OCI-LY7 (cell line): ENCODE measurements at regions not wholly inside any gene's neighbourhood (a gene's known extent, or its start where the extent isn't known, plus 50 kb on each side); places are given as distances from the start of the nearest gene placed in this dataset.

Experiments
- BruUV-seq: library from RNA; stranded (reverse); fragments of 400-500 nt; replicated peaks from 2 replicates; lab custom pipeline; 2021; lab: Mats Ljungman, UMichigan
- CTCF ChIA-PET: fragments of 300-600 bp; sonication (Branson Sonifier 250); formaldehyde crosslinking; loops from one replicate; lab custom pipeline; 2022; ENCODE audit warnings: antibody characterized with exemption; ENCODE audit not compliant: unreplicated experiment; lab: Charles Lee
- POLR2A ChIA-PET: fragments of 300-600 bp; sonication (Branson Sonifier 250); formaldehyde crosslinking; loops from one replicate; lab custom pipeline; 2022; ENCODE audit warnings: antibody characterized with exemption; lab: Charles Lee
- DNase-seq: peaks from one replicate; pipeline ENCODE4 v3.0.0-alpha.2; 2015; ENCODE audit warnings: low spot score
- H2AFZ ChIP-seq: fragments of 200-600 bp; sonication (generic), shearing (Covaris generic); 2 replicates; pipeline ENCODE4 v1.6.1; 2014; ENCODE audit warnings: mild to moderate bottlenecking, antibody characterized with exemption, low read length, moderate library complexity
- H3K27ac ChIP-seq: fragments of 200-600 bp; sonication (generic); 2 replicates; pipeline ENCODE4 v1.5.1; 2014; ENCODE audit warnings: mixed run types, low read depth, mild to moderate bottlenecking, moderate library complexity, low read length, inconsistent platforms; ENCODE audit not compliant: poor library complexity, severe bottlenecking
- H3K36me3 ChIP-seq: fragments of 200-600 bp; sonication (generic); 2 replicates; pipeline ENCODE4 v1.6.1; 2014; ENCODE audit warnings: mild to moderate bottlenecking, antibody characterized with exemption, low read length, moderate library complexity, mixed read lengths; ENCODE audit not compliant: insufficient read depth
- H3K4me1 ChIP-seq: fragments of 200-600 bp; sonication (generic); 2 replicates; pipeline ENCODE4 v1.5.1; 2014; ENCODE audit warnings: mild to moderate bottlenecking, low read length; ENCODE audit not compliant: insufficient read depth, poor library complexity, severe bottlenecking
- H3K4me2 ChIP-seq: fragments of 200-600 bp; sonication (generic); 2 replicates; pipeline ENCODE4 v1.6.1; 2014; ENCODE audit warnings: mild to moderate bottlenecking, low read length
- H3K4me3 ChIP-seq: fragments of 200-600 bp; sonication (generic); 2 replicates; pipeline ENCODE4 v1.5.1; 2014; ENCODE audit warnings: mild to moderate bottlenecking, low read depth, low read length; ENCODE audit not compliant: poor library complexity, severe bottlenecking
- H3K79me2 ChIP-seq: fragments of 200-600 bp; sonication (generic); 2 replicates; pipeline ENCODE4 v1.6.1; 2016; ENCODE audit warnings: low read depth, mild to moderate bottlenecking, low read length, moderate library complexity, mixed read lengths; ENCODE audit not compliant: insufficient read depth
- H3K9me2 ChIP-seq: fragments of 200-600 bp; sonication (generic); 2 replicates; pipeline ENCODE4 v1.6.1; 2016; ENCODE audit warnings: mild to moderate bottlenecking, low read length, mixed read lengths; ENCODE audit not compliant: insufficient read depth
- H3K9me3 ChIP-seq: fragments of 200-600 bp; sonication (generic); 2 replicates; pipeline ENCODE4 v1.6.1; 2014; ENCODE audit warnings: mild to moderate bottlenecking, mixed run types, low read length, mixed read lengths
- H4K20me1 ChIP-seq: fragments of 200-600 bp; sonication (generic); 2 replicates; pipeline ENCODE4 v1.6.1; 2014; ENCODE audit warnings: mild to moderate bottlenecking, antibody characterized with exemption, low read length, moderate library complexity, mixed read lengths; ENCODE audit not compliant: insufficient read depth
- EZH2phosphoT487 ChIP-seq: fragments of 200-600 bp; sonication (generic); IDR thresholded peaks from 2 replicates; pipeline ENCODE4 v1.6.1; 2018; ENCODE audit warnings: low read depth, borderline replicate concordance, mild to moderate bottlenecking, mixed run types, antibody characterized with exemption, low read length, moderate library complexity, mixed read lengths
- intact Hi-C: fragments of 100-400 bp; cut with micrococcal nuclease; formaldehyde crosslinking; loops from one replicate; pipeline ENCODE4 v1.10.0; 2022; ENCODE audit not compliant: unreplicated experiment
- TF ChIP-seq, protein P1 (sequence below): fragments of 200-600 bp; sonication (generic); conservative IDR thresholded peaks from 2 replicates; pipeline ENCODE4 v1.5.1; 2014; ENCODE audit warnings: mild to moderate bottlenecking, antibody characterized with exemption, low read length, moderate library complexity, mixed read lengths

DNA sequence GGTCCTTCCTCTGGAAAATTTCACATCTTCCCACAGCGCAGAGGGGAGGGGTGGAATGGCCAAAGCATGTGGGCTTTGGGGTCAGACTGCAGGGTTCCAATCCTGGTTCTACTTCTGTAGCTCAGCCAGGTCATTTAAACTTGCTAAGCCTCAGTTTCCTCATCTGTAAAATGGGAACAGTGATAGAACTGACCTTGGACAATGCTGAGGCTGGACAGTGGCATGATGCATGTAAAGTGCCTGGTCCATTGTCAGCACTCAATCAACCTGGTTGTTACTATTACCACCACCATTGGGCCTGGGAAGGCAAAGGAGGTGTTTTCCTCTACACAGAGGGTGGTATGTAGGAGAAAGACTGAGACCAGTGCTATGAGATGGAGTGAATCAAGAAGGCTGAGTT is 162.8 kb downstream of the VRK1 start:
- intact Hi-C loops = no loop called here
- BruUV-seq = no TSS peak

GRCh38 chr14:96960598-96961116 is 163.5 kb downstream of the VRK1 start:
- POLR2A ChIA-PET = no interaction called here
- Histone ChIP-seq H3K9me2 (no peaks in the 10 kb centered on the region), H3K4me1 (peaks cover 8% of the 10 kb centered on the region), H3K79me2 (no peaks in the 10 kb centered on the region), H3K36me3 (no peaks in the 10 kb centered on the region; the same call in 1 of the 2 replicates), H3K27ac (no peak overlapping the region), H4K20me1 (no peaks in the 10 kb centered on the region), H2AFZ (no peak overlapping the region), H3K9me3 (peaks cover 18% of the 10 kb centered on the region; the same call in 1 of the 2 replicates), H3K4me2 (no peak overlapping the region), H3K4me3 (no peak overlapping the region)
- CTCF ChIA-PET = no interaction called here
- DNase-seq = no peak
- intact Hi-C loops = no loop called here
- no peak for TF ChIP-seq EZH2phosphoT487
- TF ChIP-seq, protein P1, sequence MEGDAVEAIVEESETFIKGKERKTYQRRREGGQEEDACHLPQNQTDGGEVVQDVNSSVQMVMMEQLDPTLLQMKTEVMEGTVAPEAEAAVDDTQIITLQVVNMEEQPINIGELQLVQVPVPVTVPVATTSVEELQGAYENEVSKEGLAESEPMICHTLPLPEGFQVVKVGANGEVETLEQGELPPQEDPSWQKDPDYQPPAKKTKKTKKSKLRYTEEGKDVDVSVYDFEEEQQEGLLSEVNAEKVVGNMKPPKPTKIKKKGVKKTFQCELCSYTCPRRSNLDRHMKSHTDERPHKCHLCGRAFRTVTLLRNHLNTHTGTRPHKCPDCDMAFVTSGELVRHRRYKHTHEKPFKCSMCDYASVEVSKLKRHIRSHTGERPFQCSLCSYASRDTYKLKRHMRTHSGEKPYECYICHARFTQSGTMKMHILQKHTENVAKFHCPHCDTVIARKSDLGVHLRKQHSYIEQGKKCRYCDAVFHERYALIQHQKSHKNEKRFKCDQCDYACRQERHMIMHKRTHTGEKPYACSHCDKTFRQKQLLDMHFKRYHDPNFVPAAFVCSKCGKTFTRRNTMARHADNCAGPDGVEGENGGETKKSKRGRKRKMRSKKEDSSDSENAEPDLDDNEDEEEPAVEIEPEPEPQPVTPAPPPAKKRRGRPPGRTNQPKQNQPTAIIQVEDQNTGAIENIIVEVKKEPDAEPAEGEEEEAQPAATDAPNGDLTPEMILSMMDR = no peak
- BruUV-seq = no TSS peak

More for the DNA sequence above, 162.8 kb downstream of the VRK1 start:
- H3K9me2 ChIP-seq = no peaks in the 10 kb centered on the region
- H3K27ac ChIP-seq = no peak overlapping the region
- no peak overlapping the region for H3K4me2 ChIP-seq
- no peak for TF ChIP-seq EZH2phosphoT487
- TF ChIP-seq, protein P1 = no peak
- no peaks in the 10 kb centered on the region for H3K79me2 ChIP-seq
- POLR2A ChIA-PET = no interaction called here
- CTCF ChIA-PET = no interaction called here
- H3K4me3 ChIP-seq = no peak overlapping the region
- DNase-seq = no peak
- H2AFZ ChIP-seq = no peak overlapping the region
- H4K20me1 ChIP-seq = no peaks in the 10 kb centered on the region
- H3K36me3 ChIP-seq = no peaks in the 10 kb centered on the region; the same call in 1 of the 2 replicates
- H3K9me3 ChIP-seq = peaks cover 18% of the 10 kb centered on the region; the same call in 1 of the 2 replicates
- peaks cover 8% of the 10 kb centered on the region for H3K4me1 ChIP-seq

DNA sequence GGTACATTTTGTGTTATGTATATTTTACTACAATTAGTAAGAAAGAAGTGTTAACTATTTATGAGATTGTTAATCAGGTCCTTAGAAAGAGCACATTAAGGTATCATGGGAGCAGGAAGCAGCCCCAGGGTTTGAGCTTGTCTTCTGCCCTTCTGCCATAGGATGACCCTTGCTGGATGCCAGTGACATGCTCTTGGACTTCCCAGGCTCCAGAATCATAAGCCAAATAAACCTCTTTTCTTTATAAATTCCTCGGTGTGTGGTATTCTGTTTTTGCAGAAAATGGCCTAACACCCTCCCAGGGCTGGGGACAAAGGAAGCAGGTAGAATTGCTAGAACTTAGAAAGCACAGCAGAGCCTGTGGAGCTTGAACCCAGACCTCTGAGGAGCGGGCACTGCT is 164.7 kb downstream of the VRK1 start:
- ChIA-PET POLR2A (no interaction called here), CTCF (no interaction called here)
- Histone ChIP-seq H3K36me3 (no peaks in the 10 kb centered on the region; the same call in 1 of the 2 replicates), H3K4me3 (no peak overlapping the region), H2AFZ (peak overlapping the region; percentile 49; the same call in 1 of the 2 replicates), H3K79me2 (no peaks in the 10 kb centered on the region), H3K27ac (peak overlapping the region; percentile 22), H3K9me2 (no peaks in the 10 kb centered on the region), H3K9me3 (peaks cover 18% of the 10 kb centered on the region; the same call in 1 of the 2 replicates), H3K4me1 (peaks cover 8% of the 10 kb centered on the region), H4K20me1 (no peaks in the 10 kb centered on the region), H3K4me2 (0 out of 2 replicates have a peak overlapping the region, but pooled peaks have one; percentile 5)
- no peak for DNase-seq
- BruUV-seq = no TSS peak
- no peak for TF ChIP-seq EZH2phosphoT487
- TF ChIP-seq, protein P1 = no peak
- intact Hi-C loops = no loop called here
